Endodermal cell (in vitro differentiated cells): ENCODE measurements at regions not wholly inside any gene's neighbourhood (a gene's known extent, or its start where the extent isn't known, plus 50 kb on each side); places are given as distances from the start of the nearest gene placed in this dataset.

Source experiments
- DNase-seq: peaks from one replicate; pipeline ENCODE4 v3.0.0-alpha.2; 2017
- H3K27ac ChIP-seq: 2 replicates; pipeline ENCODE4 v1.5.1; 2013; ENCODE audit warnings: mild to moderate bottlenecking, low read depth, low read length, moderate library complexity
- H3K27me3 ChIP-seq: 2 replicates; pipeline ENCODE4 v1.6.1; 2013; ENCODE audit warnings: mild to moderate bottlenecking, low read length, moderate library complexity; ENCODE audit not compliant: insufficient read depth, control insufficient read depth, poor library complexity, severe bottlenecking
- H3K36me3 ChIP-seq: 2 replicates; pipeline ENCODE4 v1.7.0; 2013; ENCODE audit warnings: mild to moderate bottlenecking, low read length, moderate library complexity; ENCODE audit not compliant: control insufficient read depth, insufficient read depth
- H3K4me1 ChIP-seq: one replicate; pipeline ENCODE4 v1.7.0; 2013; ENCODE audit warnings: low read length; ENCODE audit not compliant: control insufficient read depth, insufficient read depth
- H3K4me3 ChIP-seq: 2 replicates; pipeline ENCODE4 v1.5.1; 2013; ENCODE audit warnings: mild to moderate bottlenecking, low read length, moderate library complexity
- H3K9ac ChIP-seq: 2 replicates; pipeline ENCODE4 v1.6.1; 2013; ENCODE audit warnings: mild to moderate bottlenecking, low read length, moderate library complexity; ENCODE audit not compliant: poor library complexity, severe bottlenecking; ENCODE audit errors: extremely low read depth
- H3K9me3 ChIP-seq: 2 replicates; pipeline ENCODE4 v1.6.1; 2013; ENCODE audit warnings: mild to moderate bottlenecking, low read length, moderate library complexity; ENCODE audit not compliant: control insufficient read depth
- H3K27ac Mint-ChIP-seq: 2 replicates; pipeline ENCODE4 v1.8.0; 2020; ENCODE audit warnings: mixed read lengths
- H3K27me3 Mint-ChIP-seq: 2 replicates; pipeline ENCODE4 v1.8.0; 2021; ENCODE audit warnings: mild to moderate bottlenecking, mixed read lengths; ENCODE audit not compliant: insufficient read depth
- H3K36me3 Mint-ChIP-seq: 2 replicates; pipeline ENCODE4 v1.8.0; 2020; ENCODE audit warnings: low read depth, mixed read lengths
- H3K4me1 Mint-ChIP-seq: 2 replicates; pipeline ENCODE4 v1.8.0; 2020; ENCODE audit warnings: mixed read lengths
- H3K4me3 Mint-ChIP-seq: 2 replicates; pipeline ENCODE4 v1.8.0; 2020; ENCODE audit warnings: mild to moderate bottlenecking, moderate library complexity, mixed read lengths
- H3K9me3 Mint-ChIP-seq: 2 replicates; pipeline ENCODE4 v1.8.0; 2020; ENCODE audit warnings: mild to moderate bottlenecking, mixed read lengths
- WGBS, 2 experiments: methylation state at CpG; one replicate each; pipeline versions ENCODE4 v1.1.5 to v1.1.7; 2013; ENCODE audit warnings: missing lambda C conversion rate in 2 of 2, mixed read lengths in 1 of 2; ENCODE audit not compliant: insufficient coverage in 1 of 2, insufficient read length in 1 of 2; 5-methylcytosine and 5-hydroxymethylcytosine counted together
- TF ChIP-seq, protein P1 (sequence below): fragments of 200-600 bp; sonication (generic); conservative IDR thresholded peaks from 2 replicates; pipeline ENCODE4 v1.5.0; 2021; ENCODE audit warnings: antibody characterized with exemption, mild to moderate bottlenecking

GRCh38 chr10:125363791-125364190 is 203.4 kb upstream of the CTBP2 start:
- Histone ChIP-seq H3K4me1 (no peaks in the 10 kb centered on the region), H3K27ac (no peak overlapping the region), H3K9ac (no peak overlapping the region), H3K4me3 (no peak overlapping the region), H3K9me3 (no peaks in the 10 kb centered on the region), H3K27me3 (no peaks in the 10 kb centered on the region), H3K36me3 (no peaks in the 10 kb centered on the region)
- Mint-ChIP-seq H3K27ac (no peak overlapping the region), H3K27me3 (peaks cover 2% of the 10 kb centered on the region), H3K4me3 (no peak overlapping the region), H3K36me3 (no peaks in the 10 kb centered on the region), H3K4me1 (no peaks in the 10 kb centered on the region), H3K9me3 (peaks cover 3% of the 10 kb centered on the region)
- DNase-seq = no peak
- TF ChIP-seq, protein P1, sequence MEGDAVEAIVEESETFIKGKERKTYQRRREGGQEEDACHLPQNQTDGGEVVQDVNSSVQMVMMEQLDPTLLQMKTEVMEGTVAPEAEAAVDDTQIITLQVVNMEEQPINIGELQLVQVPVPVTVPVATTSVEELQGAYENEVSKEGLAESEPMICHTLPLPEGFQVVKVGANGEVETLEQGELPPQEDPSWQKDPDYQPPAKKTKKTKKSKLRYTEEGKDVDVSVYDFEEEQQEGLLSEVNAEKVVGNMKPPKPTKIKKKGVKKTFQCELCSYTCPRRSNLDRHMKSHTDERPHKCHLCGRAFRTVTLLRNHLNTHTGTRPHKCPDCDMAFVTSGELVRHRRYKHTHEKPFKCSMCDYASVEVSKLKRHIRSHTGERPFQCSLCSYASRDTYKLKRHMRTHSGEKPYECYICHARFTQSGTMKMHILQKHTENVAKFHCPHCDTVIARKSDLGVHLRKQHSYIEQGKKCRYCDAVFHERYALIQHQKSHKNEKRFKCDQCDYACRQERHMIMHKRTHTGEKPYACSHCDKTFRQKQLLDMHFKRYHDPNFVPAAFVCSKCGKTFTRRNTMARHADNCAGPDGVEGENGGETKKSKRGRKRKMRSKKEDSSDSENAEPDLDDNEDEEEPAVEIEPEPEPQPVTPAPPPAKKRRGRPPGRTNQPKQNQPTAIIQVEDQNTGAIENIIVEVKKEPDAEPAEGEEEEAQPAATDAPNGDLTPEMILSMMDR = no peak

- Mint-ChIP-seq H3K9me3 (peaks cover 9% of the 10 kb centered on the region), H3K27ac (no peak overlapping the region), H3K36me3 (no peaks in the 10 kb centered on the region), H3K27me3 (peaks cover 2% of the 10 kb centered on the region), H3K4me3 (no peak overlapping the region), H3K4me1 (no peaks in the 10 kb centered on the region)
- Histone ChIP-seq H3K27me3 (no peaks in the 10 kb centered on the region), H3K9ac (no peak overlapping the region), H3K4me1 (no peaks in the 10 kb centered on the region), H3K9me3 (no peaks in the 10 kb centered on the region), H3K4me3 (no peak overlapping the region), H3K27ac (no peak overlapping the region), H3K36me3 (no peaks in the 10 kb centered on the region)
- 91% methylated on average over 2 of the region's 2 CpGs; no CpG with 5 or more reads in 1 of the 2 experiments for WGBS, 2 experiments
- DNase-seq = no peak
- TF ChIP-seq, protein P1 = no peak
Measured at GRCh38 chr10:125362950-125363349, 202.6 kb upstream of the CTBP2 start.

GRCh38 chr10:125359401-125359800 is 199.0 kb upstream of the CTBP2 start:
- TF ChIP-seq, protein P1 = no peak
- DNase-seq = no peak
- Histone ChIP-seq H3K4me1 (no peaks in the 10 kb centered on the region), H3K36me3 (no peaks in the 10 kb centered on the region), H3K9me3 (no peaks in the 10 kb centered on the region), H3K27me3 (no peaks in the 10 kb centered on the region), H3K9ac (no peak overlapping the region), H3K4me3 (no peak overlapping the region), H3K27ac (no peak overlapping the region)
- H3K4me1 Mint-ChIP-seq = no peaks in the 10 kb centered on the region
- no peaks in the 10 kb centered on the region for H3K36me3 Mint-ChIP-seq
- H3K27me3 Mint-ChIP-seq = no peaks in the 10 kb centered on the region
- H3K27ac Mint-ChIP-seq = no peak overlapping the region
- H3K9me3 Mint-ChIP-seq = peaks cover 9% of the 10 kb centered on the region
- H3K4me3 Mint-ChIP-seq = no peak overlapping the region
